GM19023 (cell line): ENCODE measurements at regions not wholly inside any gene's neighbourhood (a gene's known extent, or its start where the extent isn't known, plus 50 kb on each side); places are given as distances from the start of the nearest gene placed in this dataset.
"Not testable (repeated sequence)": the region's sequence is repeated elsewhere in the genome, so short reads cannot be mapped to it uniquely, and the experiment has no call there.

ENCODE experiments used
- ATAC-seq: cut with Tn5 transposase; IDR thresholded peaks from one replicate; pipeline ENCODE4 v1.9.1; 2021; ENCODE audit warnings: mild to moderate bottlenecking, moderate library complexity; ENCODE audit not compliant: unreplicated experiment

- ATAC-seq = no peak
Observed at GRCh38 chr15:79602180-79602579, 170.0 kb downstream of the MINAR1 start.

DNA sequence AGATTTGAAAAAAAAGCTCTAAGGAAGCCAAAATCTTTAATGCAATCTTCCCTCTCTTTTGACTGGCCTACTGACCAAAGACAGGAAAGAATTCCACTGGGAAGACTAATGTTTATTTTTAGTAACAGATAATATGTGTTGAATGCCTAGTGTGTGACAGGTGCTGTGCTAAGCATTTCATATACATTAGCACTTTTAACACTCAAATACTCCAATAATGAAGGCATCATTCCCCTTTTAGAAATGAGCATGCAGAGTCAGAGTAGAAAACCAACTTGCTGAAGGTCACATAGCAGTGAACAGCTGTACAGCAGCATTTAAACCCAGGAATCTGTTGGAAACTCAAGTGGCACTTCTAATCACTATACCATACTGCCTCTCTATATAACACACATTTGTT, 170.6 kb downstream of the MINAR1 start:
- no peak for ATAC-seq

DNA sequence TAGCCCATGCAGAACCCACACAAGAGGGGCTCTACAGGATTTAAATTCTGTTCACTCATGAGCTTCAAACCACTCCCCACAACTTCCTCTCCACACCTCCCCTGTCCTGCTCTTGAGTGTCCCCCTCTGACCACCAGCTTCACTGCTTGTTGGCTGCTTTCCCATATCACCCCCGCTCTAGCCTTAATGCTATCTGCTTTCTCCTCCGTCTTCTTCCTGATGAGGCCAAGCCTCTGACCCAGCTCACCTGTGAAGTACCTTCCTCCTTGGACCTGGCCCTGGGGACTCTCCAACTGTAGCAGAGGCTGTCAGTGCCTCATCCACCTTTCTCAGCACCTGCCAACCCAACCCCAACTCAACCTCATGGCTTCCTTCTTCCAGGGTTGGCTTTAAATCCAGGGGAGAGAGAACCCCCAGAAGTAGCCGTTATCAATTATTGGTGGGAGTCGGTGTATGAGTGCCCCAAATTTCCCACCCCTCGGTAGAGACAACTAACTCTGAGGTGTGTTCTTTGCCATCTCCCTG, 174.8 kb downstream of the MINAR1 start:
- ATAC-seq = no peak

DNA sequence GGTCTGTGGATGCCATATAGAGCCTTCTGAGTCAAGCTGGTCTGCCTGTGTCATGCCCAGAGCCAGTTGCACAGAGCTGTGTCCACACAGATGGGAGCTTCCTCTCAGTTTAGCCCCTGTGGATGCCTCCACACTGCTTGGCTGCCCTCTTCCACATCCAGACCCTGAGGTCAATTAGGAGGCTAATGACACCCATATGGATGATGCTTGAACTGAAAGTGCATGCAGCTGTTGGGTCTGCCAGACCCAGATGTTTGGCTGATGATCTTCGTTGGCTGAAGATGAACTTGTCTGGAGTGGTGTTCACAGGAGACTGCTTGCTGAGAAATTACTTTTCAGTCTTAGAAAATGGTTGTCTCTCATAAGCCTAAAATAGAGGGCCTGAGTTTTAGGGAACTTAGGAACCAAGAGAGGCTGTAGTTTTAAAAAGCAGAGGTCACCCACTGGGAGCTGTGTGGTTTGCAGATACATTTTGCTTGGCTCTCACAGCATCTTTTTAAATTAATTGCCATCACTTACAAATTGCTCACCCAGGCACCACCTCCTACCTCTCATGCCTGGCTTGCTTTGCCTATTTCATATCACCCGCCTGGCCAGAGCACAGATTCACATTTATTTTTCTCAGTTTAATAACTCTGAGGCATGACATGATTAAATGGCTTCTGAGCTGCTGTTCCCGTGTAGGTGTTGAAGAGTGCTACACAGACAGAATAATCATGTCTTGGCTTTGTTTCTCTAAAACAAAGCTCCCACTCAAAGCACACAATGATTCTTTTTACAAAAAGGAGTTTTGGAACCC, 176.1 kb downstream of the MINAR1 start:
- no peak for ATAC-seq

DNA sequence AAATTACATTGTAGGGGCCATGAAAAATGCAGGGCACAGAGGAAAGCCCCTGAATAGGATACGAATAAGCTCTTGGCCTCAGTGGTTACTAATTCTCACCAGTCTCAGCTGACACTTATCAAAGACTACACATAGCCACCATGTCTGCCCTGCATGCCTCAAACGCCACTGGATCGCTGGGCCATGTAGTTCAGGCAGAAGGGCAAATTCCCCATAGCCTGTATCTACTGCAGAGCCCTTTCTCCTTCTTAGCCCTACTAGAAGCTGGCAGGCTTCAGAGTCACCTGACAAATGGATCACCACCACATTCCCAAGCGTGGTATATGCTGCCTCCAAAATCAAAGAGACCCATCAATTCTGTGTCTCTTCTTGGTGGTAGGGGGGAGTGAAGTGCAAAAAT, 177.4 kb downstream of the MINAR1 start:
- no peak for ATAC-seq

GRCh38 chr15:79610021-79610420, 177.9 kb downstream of the MINAR1 start:
- no peak for ATAC-seq

GRCh38 chr15:79615754-79616153, 183.6 kb downstream of the MINAR1 start:
- no peak for ATAC-seq

GRCh38 chr15:79617071-79617470, 184.9 kb downstream of the MINAR1 start:
- ATAC-seq = no peak

- no peak for ATAC-seq
Observed at GRCh38 chr15:79620112-79620857, 188.1 kb downstream of the MINAR1 start.

DNA sequence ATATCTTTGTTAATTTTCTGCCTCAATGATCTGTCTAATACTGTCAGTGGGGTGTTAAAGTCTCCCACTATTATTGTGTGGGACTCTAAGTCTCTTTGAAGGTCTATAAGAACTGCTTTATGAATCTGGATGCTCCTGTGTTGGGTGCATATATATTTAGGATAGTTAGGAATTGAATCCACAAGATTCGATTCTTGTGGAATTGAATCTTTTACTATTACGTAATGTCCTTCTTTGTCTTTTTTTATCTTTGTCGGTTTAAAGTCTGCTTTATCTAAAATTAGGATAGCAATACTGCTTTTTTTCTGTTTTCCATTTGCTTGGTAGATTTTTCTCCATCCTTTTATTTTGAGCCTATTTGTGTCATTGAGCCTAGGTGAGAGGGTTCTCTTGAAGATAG, 189.7 kb downstream of the MINAR1 start:
- not testable (repeated sequence) for ATAC-seq

DNA sequence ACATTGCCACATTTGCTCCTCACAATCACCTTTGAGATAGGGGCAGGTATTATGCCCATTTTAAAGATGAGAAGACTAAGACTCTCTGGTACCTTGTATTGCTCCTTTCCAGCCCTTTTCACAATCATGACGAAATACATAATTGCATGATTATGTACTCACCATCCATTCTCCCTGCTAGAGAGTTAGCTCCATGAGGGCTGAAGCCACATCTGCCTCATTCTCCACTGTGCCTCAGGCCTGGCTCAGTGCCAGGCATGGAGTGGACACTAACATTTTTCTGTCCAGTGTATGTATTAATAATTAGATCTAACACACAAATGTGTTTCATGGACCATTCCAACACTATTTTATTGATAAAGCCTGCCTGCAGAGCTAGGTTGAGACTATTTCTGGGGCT, 191.4 kb downstream of the MINAR1 start:
- ATAC-seq = no peak

GRCh38 chr15:79629687-79630086, 197.6 kb downstream of the MINAR1 start:
- no peak for ATAC-seq

- ATAC-seq = no peak
Observed at GRCh38 chr15:79632457-79632856, 200.3 kb downstream of the MINAR1 start.

GRCh38 chr15:79635149-79635771, 203.1 kb downstream of the MINAR1 start:
- no peak for ATAC-seq

- ATAC-seq = no peak
Observed at GRCh38 chr15:79635897-79636561, 203.9 kb downstream of the MINAR1 start.

DNA sequence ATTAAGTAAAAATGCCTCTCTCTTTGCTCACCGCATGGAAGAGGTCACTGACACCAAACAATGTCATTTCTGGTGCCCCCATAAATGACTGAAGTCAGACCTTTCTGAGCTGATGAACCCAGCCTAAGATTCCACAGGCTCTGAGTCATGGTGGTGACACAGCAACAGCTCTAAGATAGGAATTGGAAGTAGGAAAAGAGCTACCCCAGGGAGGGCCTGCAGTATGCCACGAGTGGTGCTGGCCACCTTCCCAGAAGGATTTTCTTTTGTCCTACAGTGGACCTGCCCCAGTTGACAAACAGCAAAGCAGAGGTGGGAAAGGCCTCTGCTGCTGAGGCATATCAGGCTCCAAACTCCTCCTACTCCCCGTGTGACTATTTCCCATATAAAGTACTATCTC, 208.1 kb downstream of the MINAR1 start:
- ATAC-seq = no peak

DNA sequence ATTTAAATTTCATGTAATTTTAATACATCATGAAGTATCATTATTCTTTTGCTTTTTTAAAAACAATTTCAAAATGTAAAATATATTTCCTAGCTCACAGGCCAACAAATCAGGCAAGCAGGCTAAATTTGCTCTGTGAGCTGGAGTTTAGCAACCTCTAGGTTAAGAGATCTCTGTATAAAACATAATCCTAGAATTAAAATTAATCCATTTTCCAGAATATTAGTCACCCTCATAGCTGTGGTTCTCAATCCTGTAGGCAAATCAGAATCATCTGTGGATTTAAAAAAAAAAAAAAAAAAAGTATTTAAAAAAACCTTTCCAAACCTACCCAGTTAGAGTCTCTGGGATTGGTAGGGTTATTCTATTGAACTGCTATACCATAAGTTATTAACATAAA, 209.7 kb downstream of the MINAR1 start:
- ATAC-seq = no peak

GRCh38 chr15:79643393-79643792, 211.3 kb downstream of the MINAR1 start:
- no peak for ATAC-seq

- ATAC-seq = no peak
Observed at GRCh38 chr15:79644091-79644490, 212.0 kb downstream of the MINAR1 start.

- ATAC-seq = not testable (repeated sequence)
Observed at GRCh38 chr15:79652972-79653371, 220.8 kb downstream of the MINAR1 start.

DNA sequence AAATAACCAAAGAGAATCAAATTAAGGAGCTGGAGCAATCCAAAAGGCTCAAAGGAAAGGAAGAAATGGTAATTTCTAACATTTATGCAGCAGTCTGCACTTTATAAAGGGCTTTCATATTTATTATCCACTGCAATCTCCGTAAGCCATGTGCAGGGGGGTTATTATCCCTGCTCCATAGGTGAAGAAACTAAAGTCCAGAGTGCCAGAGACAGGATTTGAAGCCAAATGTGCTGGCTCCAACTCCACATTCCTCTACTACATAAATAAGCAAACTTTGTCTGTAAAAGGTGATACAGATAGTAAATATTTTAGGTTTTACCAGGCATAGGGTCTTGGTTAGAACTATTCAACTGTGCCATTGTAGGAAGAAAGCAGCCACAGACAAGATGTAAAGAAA, 221.4 kb downstream of the MINAR1 start:
- no peak for ATAC-seq
